Smooth muscle cell (in vitro differentiated cells): ENCODE measurements at regions not wholly inside any gene's neighbourhood (a gene's known extent, or its start where the extent isn't known, plus 50 kb on each side); places are given as distances from the start of the nearest gene placed in this dataset.

Experiments used
- DNase-seq: peaks from one replicate; lab custom pipeline; 2025; ENCODE audit not compliant: unreplicated experiment; lab: John Stamatoyannopoulos, UW
- H2AFZ ChIP-seq: fragments of 200-600 bp; sonication (generic); 2 replicates; pipeline ENCODE4 v1.6.0; 2016; ENCODE audit warnings: antibody characterized with exemption, low read depth, mild to moderate bottlenecking
- H3F3A ChIP-seq: fragments of 200-600 bp; sonication (generic); 2 replicates; pipeline ENCODE4 v1.6.0; 2017; ENCODE audit warnings: antibody characterized with exemption, low read depth
- H3K27ac ChIP-seq: fragments of 200-600 bp; sonication (generic); 2 replicates; pipeline ENCODE4 v1.5.1; 2016; ENCODE audit warnings: low read depth, mild to moderate bottlenecking
- H3K27me3 ChIP-seq: fragments of 200-600 bp; sonication (generic); 2 replicates; pipeline ENCODE4 v1.6.1; 2016; ENCODE audit warnings: low read depth, mild to moderate bottlenecking
- H3K36me3 ChIP-seq: fragments of 200-600 bp; sonication (generic); 2 replicates; pipeline ENCODE4 v1.5.1; 2016; ENCODE audit warnings: low read depth
- H3K4me1 ChIP-seq: fragments of 200-600 bp; sonication (generic); 2 replicates; pipeline ENCODE4 v1.5.1; 2016; ENCODE audit warnings: low read depth
- H3K4me2 ChIP-seq: fragments of 200-600 bp; sonication (generic); 2 replicates; pipeline ENCODE4 v1.6.0; 2016; ENCODE audit warnings: mild to moderate bottlenecking
- H3K4me3 ChIP-seq: fragments of 200-600 bp; sonication (generic); 2 replicates; pipeline ENCODE4 v1.5.1; 2016; ENCODE audit warnings: mild to moderate bottlenecking
- H3K79me2 ChIP-seq: fragments of 200-600 bp; sonication (generic); 2 replicates; pipeline ENCODE4 v1.6.0; 2016; ENCODE audit warnings: low read depth, mild to moderate bottlenecking
- H3K9ac ChIP-seq: fragments of 200-600 bp; sonication (generic); 2 replicates; pipeline ENCODE4 v1.6.0; 2016; ENCODE audit warnings: low read depth
- H3K9me3 ChIP-seq: fragments of 200-600 bp; sonication (generic); replicated peaks from 2 replicates; pipeline ENCODE4 v1.5.1; 2016; ENCODE audit warnings: low read depth
- H4K20me1 ChIP-seq: fragments of 200-600 bp; sonication (generic); 2 replicates; pipeline ENCODE4 v1.6.0; 2016; ENCODE audit warnings: low read depth
- CTCF ChIP-seq: fragments of 200-600 bp; sonication (generic); IDR thresholded peaks from 2 replicates; pipeline ENCODE4 v1.5.1; 2017; ENCODE audit warnings: borderline replicate concordance, mild to moderate bottlenecking, antibody characterized with exemption; ENCODE audit not compliant: insufficient read depth, poor library complexity, severe bottlenecking
- WGBS: methylation state at CpG from one replicate; pipeline ENCODE4 v1.1.7; 2016; ENCODE audit warnings: low lambda C conversion rate; 5-methylcytosine and 5-hydroxymethylcytosine counted together

- Histone ChIP-seq H3K4me2 (no peak overlapping the region), H3K9me3 (no peaks in the 10 kb centered on the region), H3K4me1 (peaks cover 7% of the 10 kb centered on the region), H3K4me3 (no peak overlapping the region), H2AFZ (no peak overlapping the region), H3K36me3 (no peaks in the 10 kb centered on the region), H3F3A (no peaks in the 10 kb centered on the region), H4K20me1 (peaks cover 72% of the 10 kb centered on the region), H3K27me3 (no peaks in the 10 kb centered on the region), H3K9ac (no peak overlapping the region), H3K79me2 (peaks cover 6% of the 10 kb centered on the region), H3K27ac (no peak overlapping the region)
- no peak for DNase-seq
- 96% methylated on average over 4 of the region's 4 CpGs for WGBS
- no peak for TF ChIP-seq CTCF
These were observed 98.7 kb upstream of the MGAT5 start for GRCh38 chr2:134155134-134155533.

- peaks cover 12% of the 10 kb centered on the region for H3K79me2 ChIP-seq
- WGBS, result 98% methylated on average over 13 of the region's 13 CpGs
These were observed 95.6 kb upstream of the MGAT5 start for GRCh38 chr2:134158295-134158694.

GRCh38 chr2:134161170-134161547 lies 92.7 kb upstream of the MGAT5 start:
- Histone ChIP-seq H4K20me1 (peaks cover 100% of the 10 kb centered on the region), H3K27ac (no peak overlapping the region), H3K9ac (no peak overlapping the region), H3K79me2 (peaks cover 12% of the 10 kb centered on the region), H3K9me3 (no peaks in the 10 kb centered on the region), H3K36me3 (no peaks in the 10 kb centered on the region), H3K4me1 (no peaks in the 10 kb centered on the region), H3K4me2 (no peak overlapping the region), H3K27me3 (no peaks in the 10 kb centered on the region), H3F3A (no peaks in the 10 kb centered on the region), H3K4me3 (no peak overlapping the region), H2AFZ (no peak overlapping the region)
- no peak for TF ChIP-seq CTCF
- WGBS, result 46% methylated on average over 4 of the region's 4 CpGs
- no peak for DNase-seq

More at GRCh38 chr2:134158295-134158694, 95.6 kb upstream of the MGAT5 start:
- Histone ChIP-seq H3K4me1 (peaks cover 7% of the 10 kb centered on the region), H3K9ac (no peak overlapping the region), H3K27me3 (no peaks in the 10 kb centered on the region), H3F3A (no peaks in the 10 kb centered on the region), H3K4me3 (no peak overlapping the region), H4K20me1 (peaks cover 99% of the 10 kb centered on the region), H3K36me3 (no peaks in the 10 kb centered on the region), H3K4me2 (no peak overlapping the region), H3K27ac (no peak overlapping the region), H3K9me3 (no peaks in the 10 kb centered on the region), H2AFZ (no peak overlapping the region)
- DNase-seq, result no peak
- TF ChIP-seq CTCF, result no peak

GRCh38 chr2:134163336-134163735 lies 90.5 kb upstream of the MGAT5 start:
- Histone ChIP-seq H3K9me3 (no peaks in the 10 kb centered on the region), H3K27ac (no peak overlapping the region), H4K20me1 (peaks cover 100% of the 10 kb centered on the region), H3K4me2 (no peak overlapping the region), H3K4me1 (no peaks in the 10 kb centered on the region), H3K79me2 (peaks cover 6% of the 10 kb centered on the region), H3F3A (no peaks in the 10 kb centered on the region), H3K27me3 (no peaks in the 10 kb centered on the region), H3K4me3 (no peak overlapping the region), H3K9ac (no peak overlapping the region), H3K36me3 (no peaks in the 10 kb centered on the region), H2AFZ (no peak overlapping the region)
- DNase-seq, result no peak
- 94% methylated on average over 4 of the region's 4 CpGs for WGBS
- no peak for TF ChIP-seq CTCF
